HT1080 (cell line): ENCODE measurements at regions not wholly inside any gene's neighbourhood (a gene's known extent, or its start where the extent isn't known, plus 50 kb on each side); places are given as distances from the start of the nearest gene placed in this dataset.

Experiments used
- DNase-seq: peaks from one replicate; pipeline ENCODE4 v3.0.0-alpha.2; 2015; ENCODE audit warnings: low read depth

DNA sequence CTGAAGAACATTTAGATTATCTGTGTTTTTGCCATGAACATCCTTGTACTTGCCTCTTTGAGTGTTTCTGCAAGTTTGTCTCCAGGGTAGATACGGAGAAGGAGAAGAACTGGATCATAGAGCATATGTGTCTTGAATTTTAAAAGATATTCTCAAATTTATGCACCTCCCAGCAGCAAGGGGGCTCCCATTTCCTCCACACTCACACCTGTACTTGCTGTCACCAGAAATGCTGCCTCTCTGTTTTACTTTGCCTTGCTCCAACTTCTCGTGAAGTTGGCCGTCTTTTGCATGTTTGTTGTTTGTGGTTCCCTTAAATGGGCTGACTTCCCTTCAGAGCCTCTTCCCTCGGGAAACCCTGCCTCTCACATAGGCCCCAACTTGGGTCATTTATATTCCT lies 171.0 kb downstream of the TFAP2C start:
- no peak for DNase-seq

DNA sequence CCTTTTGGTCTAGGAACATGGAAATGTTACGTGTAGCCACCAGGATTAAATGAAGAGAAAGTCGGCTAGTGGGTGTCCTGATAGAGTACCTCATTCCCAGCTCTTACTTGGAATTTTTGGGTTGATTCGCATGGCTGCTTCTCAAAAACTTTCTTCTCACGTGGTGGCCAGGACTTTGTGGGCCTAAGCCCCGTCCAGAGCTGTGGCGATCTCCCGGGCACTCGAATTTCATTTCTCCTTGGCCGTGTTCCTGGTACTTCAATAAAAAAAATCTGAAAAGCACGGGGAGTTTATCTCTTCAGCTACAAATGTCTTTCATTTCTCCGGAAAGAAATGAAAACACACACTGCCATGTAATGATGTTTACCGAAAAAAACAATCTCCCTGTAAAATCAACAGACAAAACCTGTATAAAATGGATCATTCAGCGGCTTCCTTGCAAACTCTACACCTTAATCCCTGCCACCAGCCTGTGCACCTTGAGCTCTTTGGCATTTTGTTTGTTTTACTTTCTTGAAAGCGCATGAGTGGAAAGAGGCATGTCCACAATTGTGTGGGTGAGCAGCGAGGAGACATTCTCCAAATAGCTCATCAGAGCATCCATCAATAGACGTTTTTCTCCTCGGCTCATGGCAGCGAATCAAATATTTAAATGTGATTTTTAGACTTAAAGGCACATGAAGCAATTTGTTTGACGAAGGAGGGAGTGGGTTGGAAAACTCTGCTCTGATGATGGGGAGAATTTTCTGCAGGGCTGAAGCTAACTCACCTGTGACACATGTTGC lies 173.1 kb downstream of the TFAP2C start:
- DNase-seq = no peak

DNA sequence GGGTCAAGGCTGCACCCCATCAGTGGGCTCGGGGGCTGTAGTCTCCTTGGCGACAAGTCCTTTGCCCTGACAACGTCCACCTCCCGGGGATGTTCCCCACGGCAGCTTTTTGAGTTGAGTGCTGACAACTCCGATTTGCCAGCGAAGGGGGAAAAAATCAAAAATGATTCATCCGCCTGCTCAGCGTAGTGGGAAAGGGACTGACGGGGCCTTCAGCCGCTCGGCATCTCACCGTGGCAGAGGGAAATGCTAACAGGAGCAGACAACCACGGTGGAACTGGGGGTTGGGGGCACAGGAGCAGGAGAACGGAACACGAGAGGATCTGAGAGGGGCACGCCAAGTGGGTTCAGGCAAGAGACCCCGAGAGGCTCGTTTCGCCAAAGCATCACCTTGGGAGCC lies 173.7 kb downstream of the TFAP2C start:
- DNase-seq = no peak

DNA sequence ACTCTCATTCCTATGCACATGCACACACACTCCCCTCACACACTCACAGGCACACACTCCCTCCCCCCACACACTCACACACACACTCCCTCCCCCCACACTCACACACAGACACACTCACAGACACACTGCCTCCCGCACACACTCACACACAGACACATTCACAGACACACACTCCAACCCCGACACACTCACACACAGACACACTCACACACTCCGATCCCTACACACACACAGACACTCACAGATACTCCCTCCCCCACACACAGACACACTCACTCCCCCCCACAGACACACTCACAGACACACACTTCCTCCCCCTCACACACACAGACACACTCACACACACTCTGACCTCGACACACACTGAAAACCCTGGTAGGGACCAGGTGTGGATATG lies 176.2 kb downstream of the TFAP2C start:
- no peak for DNase-seq

DNA sequence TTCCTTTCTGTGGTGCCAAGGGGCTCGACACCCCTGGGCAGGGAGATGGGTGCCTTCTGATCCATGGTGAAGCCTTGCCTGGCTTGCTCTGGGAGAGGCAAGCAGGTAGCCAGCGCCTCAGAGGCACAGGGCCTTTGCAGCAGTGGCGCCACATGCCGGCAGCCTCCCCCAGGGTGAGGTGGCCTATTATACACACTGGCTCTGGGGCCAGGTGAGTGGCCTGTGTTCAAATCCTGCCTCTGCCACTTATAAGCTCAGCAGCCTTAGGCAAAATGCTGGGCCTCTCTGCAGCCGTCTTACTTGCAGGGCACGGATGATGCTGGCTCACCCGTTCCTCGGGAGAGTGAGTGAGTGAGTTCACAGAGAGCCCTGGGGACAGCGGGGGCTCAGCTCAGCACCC lies 176.9 kb downstream of the TFAP2C start:
- no peak for DNase-seq

DNA sequence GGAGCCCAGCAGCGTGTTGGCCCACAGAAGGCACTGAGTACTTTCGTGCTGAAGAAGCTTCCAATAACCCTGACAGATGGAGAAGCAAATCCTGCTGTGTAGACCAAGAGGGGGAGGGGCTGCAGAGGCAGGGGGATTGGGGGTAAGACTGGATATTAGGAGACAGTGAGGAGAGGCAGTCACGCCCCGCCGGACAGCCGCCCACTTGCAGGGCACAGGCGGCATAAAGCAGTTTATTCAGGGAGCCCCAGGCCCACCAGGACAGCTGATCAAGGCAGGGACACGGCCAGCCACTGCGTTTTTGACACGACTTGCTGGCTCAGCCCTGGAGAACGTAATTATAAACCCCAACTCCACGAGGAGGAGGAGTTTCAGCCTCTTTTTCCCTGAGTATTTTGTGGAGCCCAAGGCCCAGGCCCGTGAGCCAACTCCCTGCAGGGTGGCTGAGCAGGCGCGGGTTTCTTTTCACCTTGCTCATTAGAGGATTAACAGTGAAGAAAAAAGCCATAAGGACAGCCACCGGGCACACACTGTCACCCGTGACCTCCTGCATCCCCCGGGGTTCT lies 177.9 kb downstream of the TFAP2C start:
- DNase-seq = no peak

DNA sequence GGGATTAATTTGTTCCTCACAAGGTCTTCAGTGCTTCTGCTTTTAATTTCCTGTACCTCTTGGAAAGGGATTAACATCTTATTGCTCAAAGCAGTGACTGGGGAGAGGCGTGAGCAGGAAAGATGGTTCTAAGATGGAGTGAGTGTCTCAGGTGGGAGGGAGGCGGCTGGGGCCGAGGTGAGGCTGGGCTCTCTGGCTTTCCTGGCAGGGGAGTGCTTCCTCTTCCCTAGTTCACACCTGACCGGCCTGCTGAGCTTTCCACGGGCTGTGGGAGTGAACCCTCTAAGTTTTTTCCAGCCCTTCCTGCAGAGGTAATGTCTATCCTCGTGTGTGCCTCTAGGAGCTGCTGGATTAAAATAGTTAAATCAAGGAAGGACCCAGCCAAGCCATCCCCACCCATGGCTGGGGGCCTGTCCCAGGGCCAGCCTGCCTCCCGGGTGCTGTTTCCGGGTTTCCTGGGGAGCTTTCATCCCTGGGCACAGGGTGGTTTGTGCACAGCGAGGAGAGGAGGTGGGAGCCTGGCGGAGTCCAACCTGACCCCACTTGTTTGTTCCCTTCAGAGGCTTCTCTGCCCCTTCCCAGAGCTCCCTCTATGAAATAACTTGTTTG lies 179.1 kb downstream of the TFAP2C start:
- DNase-seq = no peak

DNA sequence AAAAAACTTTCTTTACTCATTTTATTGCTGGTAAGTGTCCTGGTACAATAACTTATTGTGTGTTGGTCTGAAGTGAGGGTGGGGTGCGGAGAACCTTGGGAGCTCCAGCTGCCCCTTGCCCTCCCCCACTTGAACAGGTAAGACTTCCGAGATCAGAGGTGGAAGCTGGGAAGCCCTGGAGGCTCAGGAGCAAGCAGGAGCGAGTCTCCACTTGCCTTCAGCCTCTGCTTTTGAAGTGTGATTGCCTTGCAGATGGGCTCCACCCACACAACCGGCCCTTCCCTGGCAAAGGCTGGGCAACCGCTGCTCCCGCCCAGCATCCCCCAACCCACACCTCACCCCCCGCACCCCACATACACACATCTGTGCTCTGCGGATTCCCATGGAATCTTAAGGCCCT lies 179.6 kb downstream of the TFAP2C start:
- no peak for DNase-seq

DNA sequence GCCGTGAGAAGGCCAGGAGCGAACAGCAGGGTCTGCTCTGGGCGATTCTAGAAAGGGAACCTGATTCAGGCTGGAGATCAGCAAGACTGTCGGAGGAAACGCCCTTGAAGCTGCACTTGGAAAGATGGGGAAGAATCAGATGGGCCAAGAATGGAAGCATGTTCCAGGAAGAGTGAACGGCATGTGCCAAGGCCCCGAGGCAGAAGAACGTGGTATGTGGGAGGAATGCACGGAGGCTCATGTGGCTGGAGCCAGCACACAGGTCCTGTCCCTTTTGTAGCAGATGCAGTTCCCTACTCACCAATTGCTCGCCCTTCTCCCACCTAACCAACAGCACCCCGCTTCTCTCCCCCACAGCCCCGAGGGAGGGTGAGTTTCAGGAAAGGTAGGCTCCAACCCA lies 180.6 kb downstream of the TFAP2C start:
- no peak for DNase-seq

DNA sequence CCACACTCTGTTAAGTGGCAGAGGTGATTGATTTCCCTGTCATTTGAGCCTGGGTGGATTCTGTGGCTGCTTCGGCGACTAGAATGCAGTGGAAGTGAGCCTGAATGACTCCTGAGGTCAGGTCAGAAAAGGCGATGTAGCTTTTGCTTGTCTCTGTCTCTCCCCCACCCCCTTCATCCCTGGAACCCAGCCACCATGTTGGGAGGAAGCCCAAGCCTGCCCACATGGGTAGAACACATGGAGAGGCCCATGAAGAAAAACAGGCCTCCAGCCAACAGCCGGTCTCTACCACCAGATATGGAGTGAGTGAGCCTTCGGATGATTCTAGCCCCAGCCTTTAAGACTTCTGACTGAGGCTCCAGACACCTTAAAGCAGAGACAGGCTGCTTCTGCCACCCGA lies 181.0 kb downstream of the TFAP2C start:
- no peak for DNase-seq

DNA sequence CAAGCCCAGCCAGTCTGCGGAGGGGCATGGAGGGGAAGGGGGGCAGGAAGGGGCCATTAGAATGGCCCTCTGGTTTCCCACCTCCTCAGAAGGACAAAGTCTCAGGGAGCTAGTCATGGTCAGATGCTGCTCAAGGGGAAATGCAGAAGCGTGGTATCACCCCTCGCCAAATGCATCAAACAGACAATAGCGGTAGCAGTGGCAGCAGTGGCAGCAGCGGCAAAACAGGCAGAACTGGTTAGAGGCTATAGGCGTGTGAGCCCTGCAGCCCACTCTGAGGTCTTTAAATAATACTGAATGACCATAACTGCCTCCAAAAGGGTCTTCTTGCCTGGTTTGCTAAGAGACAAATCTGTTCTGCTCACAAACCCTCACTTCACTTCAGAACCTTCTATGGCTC lies 186.7 kb downstream of the TFAP2C start:
- no peak for DNase-seq

DNA sequence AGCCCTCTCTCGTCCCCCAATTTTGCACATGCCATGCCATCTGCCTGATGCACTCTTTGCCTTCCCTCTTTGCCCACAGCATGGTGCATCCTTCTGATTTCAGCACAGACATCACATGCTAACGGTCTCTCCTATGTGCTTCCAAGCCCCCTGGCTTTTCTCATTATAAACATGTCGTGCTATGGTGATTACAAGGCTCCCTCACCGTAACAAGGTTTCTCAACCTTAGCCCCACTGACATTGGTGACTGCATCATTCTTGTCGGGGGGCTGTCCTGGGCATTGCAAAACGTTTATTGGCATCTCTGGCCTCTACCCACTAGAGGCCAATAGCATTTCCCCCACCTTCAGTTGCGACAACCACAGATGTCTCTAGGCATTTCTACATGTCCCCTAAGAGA lies 187.2 kb downstream of the TFAP2C start:
- DNase-seq = no peak

DNA sequence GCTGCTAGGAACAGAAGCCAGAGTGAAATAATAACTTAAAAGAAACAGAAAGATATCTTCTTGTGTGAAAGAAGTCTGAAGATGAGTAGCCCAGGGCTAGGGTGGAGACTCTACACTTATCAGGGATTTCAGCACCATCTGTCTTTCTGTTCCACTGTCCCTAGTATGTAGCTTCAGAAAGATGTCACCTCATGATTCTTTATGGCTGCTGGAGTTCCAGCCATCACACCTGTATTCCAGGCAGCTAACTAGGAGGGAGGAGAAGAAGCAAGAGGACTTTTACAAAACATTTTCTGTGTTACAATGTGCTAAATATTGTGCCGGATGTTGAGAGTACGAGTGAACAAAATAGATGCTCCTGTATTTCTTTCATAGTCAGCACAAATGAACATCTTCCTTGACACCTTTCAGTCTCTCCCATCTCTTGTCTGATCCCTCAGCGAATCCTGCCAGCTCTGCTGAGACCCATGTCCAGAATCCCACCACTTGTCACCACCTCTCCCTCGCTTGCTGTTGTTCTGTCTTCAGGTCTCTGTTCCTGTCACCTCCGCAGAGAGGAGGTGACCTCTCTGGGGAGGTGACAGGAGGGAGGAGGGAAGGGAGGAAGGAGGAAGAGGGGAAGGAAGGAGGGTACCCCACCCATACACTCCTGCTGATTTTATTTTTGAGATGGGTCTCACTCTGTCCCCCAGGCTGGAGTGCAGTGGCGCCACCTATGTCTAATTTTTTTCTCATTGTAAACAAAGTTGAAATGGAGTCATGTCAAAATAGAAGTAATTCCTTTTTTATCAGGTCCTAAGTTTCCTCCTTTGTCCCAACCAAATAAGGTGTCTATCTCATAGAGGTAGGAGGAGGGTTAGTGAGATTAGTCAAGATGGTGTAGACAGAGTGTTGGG lies 188.9 kb downstream of the TFAP2C start:
- no peak for DNase-seq

DNA sequence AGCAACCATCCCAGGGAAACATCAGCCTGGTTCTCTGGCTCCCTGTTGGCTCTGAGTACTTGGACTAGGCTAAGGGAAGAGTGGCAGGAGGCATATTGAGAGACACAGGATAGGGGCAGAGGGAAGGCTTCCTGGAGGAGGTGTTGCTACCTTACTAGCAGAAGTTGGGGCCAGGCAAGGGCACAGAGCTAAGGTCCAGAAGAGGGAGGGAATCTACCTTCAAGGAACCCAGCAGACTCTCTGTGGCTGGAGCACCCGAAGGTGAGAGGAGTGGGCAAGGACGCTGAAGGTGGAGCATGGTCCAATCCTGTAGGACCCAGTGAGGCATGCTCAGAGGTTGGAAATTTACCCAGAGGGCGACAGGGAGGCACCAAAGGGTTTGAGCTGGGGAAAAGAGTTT lies 191.9 kb downstream of the TFAP2C start:
- no peak for DNase-seq

DNA sequence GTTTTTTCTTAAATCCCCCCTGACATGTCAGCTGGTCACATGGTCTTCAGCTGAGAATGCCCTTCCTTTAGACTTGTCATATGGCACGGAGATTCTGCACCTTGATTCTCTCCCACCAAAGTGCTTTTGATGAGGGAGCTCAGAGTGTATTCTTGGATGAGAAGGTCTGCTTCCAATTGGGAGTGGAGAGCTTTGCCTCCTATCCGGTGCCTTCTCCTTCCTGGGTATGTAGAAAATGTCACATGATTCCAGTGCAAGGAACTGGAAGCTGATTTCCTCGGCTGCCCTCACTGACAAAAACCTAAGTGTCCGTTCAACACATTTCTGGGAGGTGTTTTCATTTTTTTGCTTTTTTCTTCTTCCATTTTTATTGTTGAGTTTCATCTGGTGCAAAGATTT lies 197.2 kb downstream of the TFAP2C start:
- no peak for DNase-seq

DNA sequence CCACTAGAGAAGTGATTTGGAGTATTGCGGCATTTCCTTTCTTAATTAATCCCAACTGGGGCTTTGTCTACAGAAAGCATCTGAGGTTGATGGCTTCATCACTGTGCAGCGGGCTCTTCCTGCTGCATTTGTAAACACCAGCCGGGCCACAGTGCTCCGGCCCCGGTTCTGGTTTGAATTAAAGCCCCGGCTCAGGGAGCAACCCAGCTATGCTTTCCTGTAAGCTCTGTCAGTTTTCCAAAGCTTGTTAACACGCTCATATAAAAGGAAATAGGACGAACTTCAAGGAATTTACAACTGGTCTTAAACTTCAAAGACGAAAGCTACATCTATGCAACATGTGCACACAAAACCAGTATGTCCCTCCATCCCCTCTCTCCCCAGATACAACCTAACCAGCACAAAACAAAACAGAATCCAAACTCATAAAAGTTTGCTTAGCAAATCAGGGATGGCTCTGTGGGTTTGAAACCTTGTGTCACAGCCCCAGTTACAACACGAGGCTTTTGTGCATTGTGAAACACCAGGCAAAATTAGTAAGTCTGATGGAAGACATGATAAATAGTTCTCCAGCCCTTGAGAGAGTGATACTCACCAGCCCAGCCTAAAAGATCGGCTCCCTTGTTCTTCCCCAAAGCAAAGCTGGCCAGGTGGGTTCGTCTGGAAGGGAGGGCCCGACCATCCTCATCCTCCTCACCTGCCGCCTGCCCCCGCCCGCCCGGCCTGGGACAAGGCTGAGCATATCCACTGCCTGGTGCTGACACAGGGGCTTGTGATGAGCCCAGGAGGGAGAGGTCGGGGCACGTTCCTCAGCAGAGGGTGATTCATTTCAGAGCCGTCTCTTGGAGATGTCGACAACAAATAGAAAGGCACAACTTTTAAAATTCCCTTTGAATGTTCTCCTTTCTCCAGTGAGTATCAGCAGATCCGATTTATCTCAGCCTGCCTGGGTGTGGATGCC lies 197.9 kb downstream of the TFAP2C start:
- DNase-seq = no peak

DNA sequence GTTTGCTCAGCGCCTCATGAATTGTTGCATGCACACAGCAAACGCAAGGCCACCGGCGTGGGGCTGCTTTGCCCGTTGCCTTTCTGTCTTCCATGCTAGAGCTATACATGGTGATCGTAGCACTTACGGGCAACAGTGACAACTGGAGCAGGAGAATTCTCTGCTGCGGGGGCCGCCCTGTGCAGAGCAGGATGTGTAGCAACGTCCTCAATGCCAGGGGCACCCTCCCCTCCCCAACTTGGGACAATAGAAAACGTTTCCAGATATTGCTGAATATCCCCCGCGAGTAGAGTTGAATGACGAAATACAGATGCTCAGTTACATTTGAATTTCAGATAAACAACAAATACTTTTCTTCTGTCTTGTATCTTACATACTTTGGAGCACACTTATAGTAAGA lies 198.7 kb downstream of the TFAP2C start:
- DNase-seq = no peak

DNA sequence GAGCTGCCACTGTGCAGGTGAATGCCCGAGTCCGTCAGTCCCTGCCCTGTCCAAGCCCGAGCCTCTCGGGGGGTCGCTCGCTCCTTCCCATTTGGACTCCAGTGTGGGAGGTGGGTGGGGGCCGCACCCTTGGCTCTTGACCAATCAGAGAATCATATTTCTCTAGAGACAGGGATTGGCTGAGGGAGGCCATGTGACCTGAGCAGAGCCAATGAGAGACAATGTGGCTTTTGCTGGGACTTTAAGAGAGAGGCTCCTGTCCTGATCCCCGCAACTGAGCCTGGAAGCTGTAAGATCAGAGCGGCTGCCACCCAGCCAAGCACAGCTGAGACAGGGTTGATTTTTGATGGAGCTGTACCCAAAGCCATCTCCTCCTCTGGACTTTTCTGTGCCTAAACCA lies 199.3 kb downstream of the TFAP2C start:
- DNase-seq = no peak

DNA sequence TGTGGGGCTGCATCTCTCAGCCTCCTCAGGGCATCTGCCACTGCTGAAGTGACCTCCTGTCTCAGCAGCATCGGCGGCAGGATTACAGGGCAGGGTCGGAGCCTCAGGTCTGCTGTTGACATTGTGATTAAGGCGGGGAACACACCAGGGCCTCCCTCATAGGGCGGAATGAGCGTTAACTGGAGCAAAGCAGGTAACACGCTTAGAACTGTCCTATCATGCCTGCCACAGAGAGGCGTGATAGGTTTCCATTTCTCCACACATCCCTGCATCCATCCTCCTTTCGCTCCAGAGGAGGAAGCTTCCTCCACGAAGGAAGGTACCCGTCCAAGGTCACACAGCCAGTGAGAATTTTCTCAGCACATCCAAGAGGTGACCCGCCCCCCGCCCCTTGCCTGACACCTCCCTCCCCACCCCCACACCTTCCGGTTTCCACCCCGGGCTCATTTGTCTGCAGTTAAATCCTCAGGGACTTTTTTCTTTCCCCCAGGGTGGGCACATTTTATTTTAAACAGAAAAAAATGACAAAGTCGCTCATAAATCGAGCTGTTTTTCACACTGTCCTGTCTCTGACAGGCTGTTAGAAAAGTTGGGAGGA lies 200.8 kb downstream of the TFAP2C start:
- DNase-seq = no peak

DNA sequence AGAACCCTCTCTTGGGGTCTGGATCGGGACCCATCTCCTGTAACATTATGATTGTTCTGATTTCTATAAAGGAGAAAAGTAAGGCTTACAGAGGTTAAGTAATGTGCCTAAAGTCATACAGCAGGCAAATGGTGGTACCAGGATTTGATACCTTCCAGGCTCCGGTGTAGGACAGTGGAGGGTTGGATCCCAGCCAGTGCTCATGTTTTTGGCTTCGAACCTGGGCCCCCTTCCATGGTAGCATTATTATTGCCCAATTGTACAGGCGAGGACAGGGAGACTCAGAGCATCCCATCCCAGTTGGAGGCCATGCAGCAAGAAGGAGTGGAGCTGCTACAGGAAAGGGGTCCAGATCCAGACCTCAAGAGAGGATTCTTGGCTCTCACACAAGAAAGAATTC lies 202.7 kb downstream of the TFAP2C start:
- no peak for DNase-seq
